ENCODE measurements at regions not wholly inside any gene's neighbourhood (a gene's known extent, or its start where the extent isn't known, plus 50 kb on each side); places are given as distances from the start of the nearest gene placed in this dataset.

GRCh38 chr4:154942176-154942575 lies 161.1 kb downstream of the RBM46 start:
- Histone ChIP-seq H3K4me2 (no peak overlapping the region), H3K27me3 (no peaks in the 10 kb centered on the region), H4K20me1 (no peaks in the 10 kb centered on the region), H3K9me3 (replicated peaks in 1 of 11) (no peaks in the 10 kb centered on the region), H3K4me1 (no peaks in the 10 kb centered on the region), H3K4me3 (no peak overlapping the region), H3K36me3 (no peaks in the 10 kb centered on the region), H3K27ac (no peak overlapping the region), H3K9ac (no peak overlapping the region)
- no peak for TF ChIP-seq Cebpa-rat (IDR thresholded peaks at IDR 0.05)

DNA sequence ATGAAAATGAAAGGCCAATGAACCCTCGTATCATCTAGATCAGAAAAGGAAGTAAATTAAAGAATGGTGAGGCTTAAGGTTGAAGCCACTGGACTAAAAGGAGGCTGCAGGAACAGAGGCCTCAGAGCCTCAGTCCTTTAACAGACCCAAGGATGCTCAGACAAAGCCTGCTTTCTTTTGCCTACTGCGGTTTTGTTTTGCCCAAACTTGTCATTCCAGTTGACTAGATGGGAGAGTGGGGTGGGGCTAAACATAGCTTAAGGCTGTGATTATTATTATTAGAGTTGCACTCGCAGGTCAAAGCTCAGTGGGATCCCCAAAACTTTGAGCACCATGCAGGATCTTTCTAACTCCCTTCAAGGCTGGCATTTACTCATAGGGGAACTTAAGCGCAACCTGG lies 163.9 kb downstream of the RBM46 start:
- no peaks in the 10 kb centered on the region for H3K4me1 ChIP-seq
- peaks cover 6 to 15% (median 10%) of the 10 kb centered on the region in 11 experiments; a peak in 21 of 22 replicates for H3K9me3 ChIP-seq (replicated peaks in 1 of 11)
- H3K36me3 ChIP-seq, result no peaks in the 10 kb centered on the region
- no peak overlapping the region for H3K27ac ChIP-seq
- H3K27me3 ChIP-seq, result no peaks in the 10 kb centered on the region
- H3K4me3 ChIP-seq, result no peak overlapping the region
- no peaks in the 10 kb centered on the region for H4K20me1 ChIP-seq
- no peak overlapping the region for H3K4me2 ChIP-seq
- H3K9ac ChIP-seq, result no peak overlapping the region
- TF ChIP-seq Cebpa-rat (IDR thresholded peaks at IDR 0.05), result no peak

GRCh38 chr4:154946113-154946512 lies 165.0 kb downstream of the RBM46 start:
- H3K27me3 ChIP-seq, result no peaks in the 10 kb centered on the region
- H3K4me1 ChIP-seq, result no peaks in the 10 kb centered on the region
- no peak overlapping the region for H3K4me3 ChIP-seq
- peaks cover 6 to 23% (median 13%) of the 10 kb centered on the region in 11 experiments; a peak in 21 of 22 replicates for H3K9me3 ChIP-seq (replicated peaks in 1 of 11)
- no peaks in the 10 kb centered on the region for H3K36me3 ChIP-seq
- no peaks in the 10 kb centered on the region for H4K20me1 ChIP-seq
- no peak overlapping the region for H3K27ac ChIP-seq
- no peak for TF ChIP-seq Cebpa-rat (IDR thresholded peaks at IDR 0.05)
- H3K4me2 ChIP-seq, result no peak overlapping the region
- H3K9ac ChIP-seq, result no peak overlapping the region

- no peaks in the 10 kb centered on the region for H3K27me3 ChIP-seq
- no peak overlapping the region for H3K9ac ChIP-seq
- H3K9me3 ChIP-seq (replicated peaks in 1 of 11), result peaks cover 18 to 42% (median 29%) of the 10 kb centered on the region in 11 experiments
- H4K20me1 ChIP-seq, result no peaks in the 10 kb centered on the region
- no peak overlapping the region for H3K27ac ChIP-seq
- H3K4me2 ChIP-seq, result no peak overlapping the region
- no peaks in the 10 kb centered on the region for H3K36me3 ChIP-seq
- no peak overlapping the region for H3K4me3 ChIP-seq
- no peak for TF ChIP-seq Cebpa-rat (IDR thresholded peaks at IDR 0.05)
- peaks cover 0 to 4% (median 0%) of the 10 kb centered on the region in 10 experiments; a peak in 2 of 20 replicates for H3K4me1 ChIP-seq
These were observed 172.6 kb downstream of the RBM46 start for GRCh38 chr4:154953691-154954090.

DNA sequence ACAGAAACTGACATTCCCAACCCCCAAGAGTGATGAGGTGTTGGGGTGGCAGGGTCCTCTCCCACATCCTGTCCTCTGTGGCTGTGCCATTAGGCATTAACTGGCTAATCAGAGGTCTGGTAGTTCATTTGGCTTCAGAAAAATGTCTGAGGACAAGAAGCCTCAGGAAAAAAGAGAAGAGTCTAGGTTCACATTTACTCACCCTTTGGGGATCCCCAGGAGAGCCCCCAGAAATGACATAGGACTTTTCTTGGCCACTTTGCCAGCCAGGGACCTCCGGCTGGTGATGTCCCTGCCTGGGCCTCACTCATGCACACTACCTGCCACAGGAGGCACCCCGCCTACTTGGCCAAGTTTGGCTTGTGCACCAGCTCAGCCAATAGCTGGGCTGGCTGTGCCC lies 173.0 kb downstream of the RBM46 start:
- Histone ChIP-seq H3K27me3 (no peaks in the 10 kb centered on the region), H4K20me1 (no peaks in the 10 kb centered on the region), H3K4me3 (no peak overlapping the region), H3K9ac (no peak overlapping the region), H3K36me3 (no peaks in the 10 kb centered on the region), H3K27ac (no peak overlapping the region), H3K4me2 (no peak overlapping the region), H3K4me1 (peaks cover 0 to 7% (median 0%) of the 10 kb centered on the region in 10 experiments; a peak in 2 of 20 replicates), H3K9me3 (replicated peaks in 1 of 11) (peaks cover 18 to 38% (median 28%) of the 10 kb centered on the region in 11 experiments)
- TF ChIP-seq Cebpa-rat (IDR thresholded peaks at IDR 0.05), result no peak

- Histone ChIP-seq H4K20me1 (no peaks in the 10 kb centered on the region), H3K4me1 (peaks cover 0 to 28% (median 0%) of the 10 kb centered on the region in 10 experiments; a peak in 5 of 20 replicates), H3K4me2 (peak overlapping the region in 2 of 11 experiments; percentile 8 to 35; a peak in 1 of 22 replicates), H3K27me3 (no peaks in the 10 kb centered on the region), H3K9me3 (replicated peaks in 1 of 11) (peaks cover 7 to 15% (median 12%) of the 10 kb centered on the region in 11 experiments; a peak in 18 of 22 replicates), H3K4me3 (no peak overlapping the region), H3K36me3 (no peaks in the 10 kb centered on the region), H3K27ac (no peak overlapping the region), H3K9ac (no peak overlapping the region)
- TF ChIP-seq Cebpa-rat (IDR thresholded peaks at IDR 0.05), result no peak
These were observed 177.0 kb downstream of the RBM46 start for GRCh38 chr4:154958121-154958520.

DNA sequence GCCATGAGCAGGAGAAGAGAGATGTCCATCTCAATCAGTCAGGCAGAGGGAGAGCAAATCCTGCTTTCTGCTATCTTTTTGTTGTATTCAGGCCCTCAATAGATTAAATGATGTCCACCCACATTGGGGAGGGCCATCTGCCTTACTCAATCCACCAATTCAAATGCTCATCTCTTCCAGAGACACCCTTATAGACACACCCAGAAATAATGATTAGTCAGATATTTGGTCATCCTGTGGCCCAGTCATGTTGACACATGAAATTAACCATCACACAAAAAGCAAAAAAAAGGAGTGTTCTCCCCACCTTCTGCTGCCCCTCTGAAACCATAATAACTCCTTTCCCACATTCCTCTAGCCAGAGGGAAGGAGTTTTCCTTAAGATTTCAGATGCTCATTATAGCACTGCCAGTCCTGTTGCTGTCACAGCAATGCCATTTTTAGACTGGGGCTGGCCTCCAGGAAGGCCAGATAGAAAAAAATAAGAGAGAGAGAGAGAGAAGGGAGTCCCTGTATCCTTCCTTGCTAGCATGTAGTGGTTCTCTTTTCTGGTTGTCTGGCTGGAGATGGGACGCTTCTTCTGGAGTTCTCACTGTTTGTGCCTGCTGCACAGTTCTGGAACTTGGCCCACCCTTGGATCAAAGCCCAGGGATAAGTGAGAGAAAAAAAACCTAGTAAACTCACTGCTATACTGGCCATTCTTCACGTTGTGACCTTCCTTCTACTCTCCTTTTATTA lies 177.7 kb downstream of the RBM46 start:
- peaks cover 7 to 15% (median 12%) of the 10 kb centered on the region in 11 experiments; a peak in 18 of 22 replicates for H3K9me3 ChIP-seq (replicated peaks in 1 of 11)
- H3K4me2 ChIP-seq, result peak overlapping the region in 2 of 11 experiments; percentile 8 to 35; a peak in 2 of 22 replicates
- H3K4me3 ChIP-seq, result no peak overlapping the region
- H3K36me3 ChIP-seq, result no peaks in the 10 kb centered on the region
- no peak for TF ChIP-seq Cebpa-rat (IDR thresholded peaks at IDR 0.05)
- peaks cover 0 to 28% (median 0%) of the 10 kb centered on the region in 10 experiments; a peak in 5 of 20 replicates for H3K4me1 ChIP-seq
- no peaks in the 10 kb centered on the region for H3K27me3 ChIP-seq
- H3K27ac ChIP-seq, result no peak overlapping the region
- H4K20me1 ChIP-seq, result no peaks in the 10 kb centered on the region
- H3K9ac ChIP-seq, result no peak overlapping the region

- Histone ChIP-seq H3K4me2 (peak overlapping the region in 1 of 11 experiments; percentile 68; a peak in 1 of 22 replicates), H3K4me3 (no peak overlapping the region), H3K36me3 (no peaks in the 10 kb centered on the region), H3K27ac (no peak overlapping the region), H3K4me1 (peaks cover 0 to 28% (median 0%) of the 10 kb centered on the region in 10 experiments; a peak in 5 of 20 replicates), H3K9me3 (replicated peaks in 1 of 11) (peaks cover 0 to 8% (median 4%) of the 10 kb centered on the region in 11 experiments; a peak in 14 of 22 replicates), H3K27me3 (no peaks in the 10 kb centered on the region), H3K9ac (no peak overlapping the region), H4K20me1 (no peaks in the 10 kb centered on the region)
- TF ChIP-seq Cebpa-rat (IDR thresholded peaks at IDR 0.05), result no peak
These were observed 178.7 kb downstream of the RBM46 start for GRCh38 chr4:154959756-154960155.

DNA sequence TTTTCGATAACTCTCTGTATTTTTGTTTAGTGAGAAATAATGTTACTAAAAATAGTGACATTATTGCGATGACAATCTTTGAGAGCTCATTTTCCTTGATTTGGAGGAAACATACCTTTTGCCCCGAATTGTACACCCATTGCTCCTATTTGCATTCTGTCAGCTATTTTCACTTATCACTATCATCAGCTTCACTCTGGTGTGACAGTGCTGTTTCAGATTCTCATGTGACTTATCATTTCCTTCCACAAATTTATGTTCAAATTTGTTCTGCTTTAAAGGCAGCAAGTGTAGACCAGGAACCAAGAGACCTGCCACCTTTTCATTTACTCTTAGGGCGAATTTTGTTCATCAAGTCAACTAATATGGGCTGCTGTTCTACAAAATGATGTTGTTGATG lies 179.4 kb downstream of the RBM46 start:
- no peak for TF ChIP-seq Cebpa-rat (IDR thresholded peaks at IDR 0.05)
- H3K4me1 ChIP-seq, result peaks cover 0 to 28% (median 0%) of the 10 kb centered on the region in 10 experiments; a peak in 5 of 20 replicates
- no peaks in the 10 kb centered on the region for H3K36me3 ChIP-seq
- peak overlapping the region in 3 of 11 experiments; percentile 13 to 68 (median 55); a peak in 5 of 22 replicates for H3K4me2 ChIP-seq
- H3K27me3 ChIP-seq, result no peaks in the 10 kb centered on the region
- no peak overlapping the region for H3K27ac ChIP-seq
- H3K9ac ChIP-seq, result no peak overlapping the region
- no peak overlapping the region for H3K4me3 ChIP-seq
- peaks cover 0 to 4% (median 0%) of the 10 kb centered on the region in 11 experiments; a peak in 2 of 22 replicates for H3K9me3 ChIP-seq (replicated peaks in 1 of 11)
- no peaks in the 10 kb centered on the region for H4K20me1 ChIP-seq
